Hematopoietic multipotent progenitor cell treated with erythropoietin and hydrocortisone succinate and interleukin-3 and kit ligand, for 8 days (in vitro differentiated cells): ENCODE measurements at regions not wholly inside any gene's neighbourhood (a gene's known extent, or its start where the extent isn't known, plus 50 kb on each side); places are given as distances from the start of the nearest gene placed in this dataset.

ENCODE experiments used
- DNase-seq: peaks from one replicate; pipeline ENCODE4 v3.0.0-alpha.2; 2015

DNA sequence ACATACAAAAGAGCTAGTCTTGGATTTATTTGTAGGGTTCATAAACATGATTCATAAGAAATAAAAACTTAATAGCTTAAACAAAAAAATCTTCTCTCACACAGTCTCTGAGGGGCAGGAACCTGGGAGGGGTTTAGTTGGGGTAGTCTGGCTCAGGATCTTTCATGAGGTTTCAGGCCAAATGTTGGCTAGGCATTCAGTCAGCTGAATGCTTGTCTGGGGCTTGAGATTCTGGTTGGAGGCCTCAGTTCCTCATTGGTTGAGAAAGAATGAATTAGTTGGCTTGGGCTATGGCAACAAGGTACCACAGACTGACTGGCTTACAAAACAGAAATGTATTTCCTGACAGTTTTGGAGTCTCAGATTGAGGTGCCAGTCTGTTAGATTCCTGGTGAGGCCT, 74.3 kb downstream of the ANKRD7 start:
- DNase-seq, result no peak

DNA sequence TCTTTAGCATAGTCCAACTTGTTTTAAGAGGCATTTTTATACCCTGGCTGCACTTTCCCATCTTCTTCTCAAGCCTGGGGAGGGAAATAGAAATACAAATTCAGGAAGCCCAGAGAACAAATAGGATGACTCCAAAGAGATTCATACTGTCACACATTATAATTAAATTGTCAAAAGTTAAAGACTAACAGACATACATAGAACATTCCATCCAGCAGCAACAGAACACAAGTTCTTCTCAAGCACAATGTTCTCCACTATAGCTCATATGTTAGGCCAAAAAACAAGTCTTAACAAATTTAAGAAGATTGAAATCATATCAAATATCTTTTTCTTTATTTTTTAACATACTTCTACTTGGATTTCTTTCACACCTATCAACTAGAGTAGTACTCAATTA, 75.7 kb downstream of the ANKRD7 start:
- DNase-seq, result no peak

DNA sequence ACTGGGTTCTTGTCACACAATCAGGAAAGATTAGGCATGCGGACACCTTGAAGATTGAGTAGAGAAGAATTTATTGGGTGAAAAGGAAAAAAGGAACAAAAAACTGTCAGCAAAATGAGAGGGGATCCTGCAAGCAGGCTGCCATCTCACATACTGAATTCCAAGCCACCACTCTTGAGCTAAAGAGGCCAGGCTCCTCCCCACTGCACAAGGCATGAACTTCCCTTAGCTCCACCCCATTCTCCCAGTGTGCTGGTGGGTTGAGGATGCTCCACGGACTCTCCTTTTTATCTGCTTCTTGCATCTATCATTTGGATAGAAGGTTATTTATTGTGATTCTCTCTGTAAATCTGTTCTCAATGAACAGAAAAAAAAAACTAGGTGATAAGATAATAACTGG, 79.6 kb downstream of the ANKRD7 start:
- no peak for DNase-seq

DNA sequence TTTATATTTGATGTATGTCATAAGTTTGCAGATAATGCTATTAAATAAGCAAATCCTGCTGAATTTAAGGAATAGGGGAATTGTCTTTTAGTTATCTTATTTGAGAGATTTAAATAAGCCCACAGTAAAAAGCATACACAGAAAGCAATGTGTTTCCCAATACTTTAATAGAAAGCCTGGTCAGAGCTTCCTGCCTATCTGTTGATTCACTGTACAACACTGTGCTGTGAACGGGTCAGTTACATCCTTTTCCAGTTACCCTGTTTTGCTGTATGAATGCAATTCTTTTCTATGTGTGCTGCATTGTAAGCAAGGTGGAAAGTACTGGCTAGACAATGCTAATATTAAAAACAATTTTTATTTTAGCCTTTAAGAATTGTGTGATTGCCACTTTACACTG, 81.2 kb downstream of the ANKRD7 start:
- DNase-seq, result no peak

DNA sequence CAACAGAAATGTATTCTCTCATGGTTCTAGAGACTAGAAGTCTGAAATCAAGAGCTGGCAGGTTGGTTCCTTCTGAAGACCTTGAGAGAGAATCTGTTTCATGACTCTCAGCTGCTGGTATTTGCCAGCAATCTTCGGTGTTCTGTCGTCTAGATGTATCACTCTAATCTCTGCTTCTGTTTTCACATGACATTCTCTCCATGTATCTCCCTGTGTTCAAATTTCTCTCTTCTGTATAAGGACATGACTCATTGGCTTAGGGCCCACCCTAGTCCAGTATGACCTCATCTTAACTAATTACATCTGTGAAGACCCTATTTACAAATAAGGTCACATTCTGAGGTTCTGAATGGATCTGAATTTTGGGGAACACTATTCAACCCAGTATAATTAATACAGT, 82.3 kb downstream of the ANKRD7 start:
- DNase-seq, result no peak

DNA sequence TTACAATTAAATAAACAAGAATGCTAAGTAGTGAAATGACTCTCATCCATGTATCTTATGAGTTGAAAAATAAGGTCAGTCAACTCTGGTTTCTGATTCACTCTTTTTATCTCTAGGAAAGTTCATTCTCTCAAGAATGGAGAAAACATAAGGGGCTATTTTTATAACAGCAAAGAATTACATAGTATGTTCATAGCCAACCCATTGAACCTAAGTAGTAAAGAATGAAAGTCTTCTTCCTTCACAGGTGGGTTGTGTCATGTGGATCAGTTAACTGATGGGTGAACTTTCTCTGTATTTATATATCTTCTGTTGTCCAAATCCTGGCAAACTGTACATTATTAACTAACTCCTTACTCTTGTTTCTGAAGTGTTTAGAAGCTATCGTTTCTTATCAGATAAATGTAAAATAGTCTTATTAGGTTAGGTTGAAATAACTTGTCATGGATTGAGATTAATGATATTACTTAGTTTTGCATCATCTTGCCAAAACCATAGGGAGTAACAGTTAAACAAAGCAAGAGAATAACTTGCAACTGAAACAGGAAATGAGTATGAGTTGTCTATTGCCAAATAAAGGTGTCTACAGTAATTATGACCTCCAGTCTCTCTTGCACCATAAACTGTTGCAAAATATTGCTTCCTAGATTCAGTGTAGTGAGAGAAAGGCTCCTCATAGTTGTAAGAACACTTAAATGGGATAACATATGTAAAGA, 86.8 kb downstream of the ANKRD7 start:
- DNase-seq, result peak; percentile 14

DNA sequence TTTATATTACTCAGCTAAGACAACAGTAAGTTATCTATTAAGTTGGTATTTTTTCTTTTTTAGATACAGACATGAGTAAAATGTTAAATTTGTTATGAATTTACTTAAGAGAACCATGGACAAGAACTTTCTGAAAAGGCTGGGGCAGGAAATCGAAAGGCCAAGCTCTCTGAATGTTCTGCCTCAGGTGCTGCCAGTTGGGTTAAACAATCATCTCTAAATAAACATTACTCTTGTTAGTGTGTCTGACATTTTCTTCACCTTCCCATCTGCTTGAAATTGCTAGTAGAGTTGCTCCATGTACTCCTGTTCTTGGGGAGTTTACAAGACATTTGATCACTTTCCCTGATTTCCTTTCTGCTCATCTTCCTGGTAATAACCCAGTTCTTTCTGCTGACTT, 87.5 kb downstream of the ANKRD7 start:
- no peak for DNase-seq

DNA sequence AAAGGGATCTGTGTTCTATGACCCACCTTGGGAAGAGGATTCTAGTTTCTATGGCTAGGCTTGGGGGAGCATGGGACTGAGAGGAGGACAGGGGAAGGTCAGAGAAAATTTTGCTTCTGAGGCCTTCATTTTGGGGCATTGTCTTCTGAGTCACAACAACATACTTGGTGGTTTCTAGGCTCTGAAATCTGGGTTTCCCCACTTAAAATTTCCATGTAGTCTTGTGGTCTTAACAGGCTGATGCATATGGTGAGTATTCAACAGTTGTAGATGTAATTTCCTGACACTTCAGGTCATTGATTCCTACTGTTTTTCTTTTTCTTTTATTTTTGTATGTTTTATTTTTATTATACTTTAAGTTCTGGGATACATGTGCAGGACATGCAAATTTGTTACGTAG, 88.5 kb downstream of the ANKRD7 start:
- DNase-seq, result no peak

DNA sequence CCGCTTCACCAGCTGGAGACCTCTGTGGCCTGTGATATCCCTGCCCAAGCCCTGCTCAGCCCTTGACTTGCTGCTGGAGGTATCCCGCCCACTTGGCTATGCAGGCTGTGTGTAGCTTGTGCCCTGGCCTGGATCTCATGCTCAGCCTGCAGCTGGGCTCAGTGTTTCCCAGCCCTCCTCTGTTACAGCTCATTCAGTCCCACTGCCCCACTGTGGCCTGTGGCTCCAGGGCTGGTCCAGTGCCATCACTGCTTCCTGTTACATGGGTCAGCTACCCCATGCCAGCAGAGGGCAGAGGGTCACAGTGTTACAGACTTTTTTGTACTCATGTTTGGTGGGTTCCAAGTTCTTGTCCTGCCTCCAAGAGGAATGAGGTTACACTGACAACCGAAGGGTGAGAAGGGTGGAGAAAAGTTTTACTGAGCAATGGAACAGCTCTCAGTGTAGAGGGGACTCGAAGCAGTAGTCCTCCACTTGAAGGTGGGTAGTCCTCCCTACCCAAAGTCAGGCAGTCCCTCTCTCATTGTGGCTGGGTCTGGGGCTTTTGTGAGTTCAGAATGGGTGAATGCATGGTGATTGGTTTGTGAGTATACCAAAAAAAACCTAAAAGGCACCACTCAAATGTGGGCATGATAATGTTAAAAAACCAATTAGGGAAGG, 100.4 kb downstream of the ANKRD7 start:
- DNase-seq, result no peak

DNA sequence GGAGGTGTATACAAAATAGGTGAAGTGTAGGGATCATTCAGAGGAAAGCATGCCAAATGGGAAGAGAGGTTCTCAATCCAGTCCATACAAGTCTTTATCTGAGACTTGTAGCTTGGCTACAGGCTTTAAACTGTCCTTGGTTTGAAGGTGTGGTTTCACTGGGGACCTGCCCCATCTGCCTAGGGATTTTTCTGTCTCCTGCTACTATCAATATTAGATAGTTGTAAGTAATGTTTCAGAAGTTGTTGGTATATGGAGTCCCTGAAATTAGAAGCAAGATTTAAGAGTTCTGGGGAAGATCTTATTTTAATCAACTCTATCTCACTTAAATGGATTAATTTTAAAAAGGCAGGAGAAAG, 100.9 kb downstream of the ANKRD7 start:
- DNase-seq, result no peak

DNA sequence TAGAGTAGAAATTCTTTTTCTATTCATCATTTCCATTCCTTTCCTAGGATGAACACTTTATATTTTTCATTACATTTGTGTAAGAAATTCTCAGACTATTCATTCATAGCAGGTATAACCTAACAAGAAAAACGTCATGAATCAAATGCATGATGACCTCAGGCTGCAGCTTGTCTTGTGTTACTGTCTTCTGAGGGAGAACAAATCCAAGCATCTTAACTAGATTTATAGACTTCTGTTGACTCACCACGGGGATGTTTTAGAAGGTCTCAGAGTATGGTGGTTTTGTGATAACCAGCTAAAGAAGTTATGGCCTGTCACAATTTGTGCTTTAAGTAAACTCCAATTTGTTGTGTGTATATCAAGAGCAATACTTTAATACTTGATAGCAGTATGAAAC, 102.7 kb downstream of the ANKRD7 start:
- DNase-seq, result no peak

DNA sequence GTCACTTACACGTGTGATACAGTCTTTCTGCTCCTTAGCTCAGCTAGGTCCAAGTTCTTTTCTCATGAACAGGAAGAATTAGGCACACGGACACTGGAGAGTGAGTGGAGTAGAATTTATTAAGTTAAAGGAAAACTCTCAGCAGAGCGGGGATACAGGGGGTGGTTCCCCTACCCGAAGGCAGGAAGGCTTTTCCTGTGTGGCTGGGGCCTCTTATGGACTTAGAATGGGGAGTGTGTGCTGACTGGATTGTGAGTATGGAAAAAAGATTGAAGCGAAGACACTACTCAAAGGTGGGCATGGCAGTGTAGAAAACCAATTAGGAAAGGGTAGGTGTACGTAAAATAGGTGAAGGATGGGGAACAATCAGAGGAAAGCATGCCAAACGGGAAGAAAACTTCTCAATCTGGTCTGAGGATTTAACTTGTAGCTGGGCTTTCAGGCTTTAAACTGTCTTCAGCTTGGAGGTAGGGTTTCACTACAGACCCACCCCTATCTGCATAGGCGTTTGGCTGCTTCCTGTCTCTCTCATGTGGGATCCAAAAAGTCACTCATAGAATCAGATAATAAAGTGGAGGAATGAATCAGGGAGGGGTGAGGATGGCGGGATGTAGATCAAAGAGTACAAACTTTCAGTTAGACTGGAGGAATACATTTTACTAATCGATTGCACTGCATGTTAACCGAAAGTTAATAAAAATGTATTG, 104.2 kb downstream of the ANKRD7 start:
- DNase-seq, result no peak

DNA sequence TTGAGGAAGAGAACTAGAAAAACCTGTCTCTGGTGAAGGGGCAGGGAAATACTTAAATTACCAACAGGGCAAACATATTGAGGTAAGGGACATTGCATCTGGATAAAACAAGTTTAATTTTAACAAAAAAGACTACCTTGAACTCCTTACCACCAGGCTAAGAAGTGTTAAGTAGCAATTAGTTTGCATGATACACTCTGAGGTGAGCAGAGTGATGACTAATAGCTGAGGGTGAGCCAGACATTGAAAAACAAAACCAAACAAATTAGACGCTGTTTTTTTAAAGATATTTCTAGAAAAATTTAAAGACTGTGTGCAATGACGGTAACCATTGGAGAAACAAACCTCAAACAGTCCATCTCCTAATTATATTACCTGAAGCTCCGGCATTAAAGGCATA, 105.9 kb downstream of the ANKRD7 start:
- DNase-seq, result no peak

DNA sequence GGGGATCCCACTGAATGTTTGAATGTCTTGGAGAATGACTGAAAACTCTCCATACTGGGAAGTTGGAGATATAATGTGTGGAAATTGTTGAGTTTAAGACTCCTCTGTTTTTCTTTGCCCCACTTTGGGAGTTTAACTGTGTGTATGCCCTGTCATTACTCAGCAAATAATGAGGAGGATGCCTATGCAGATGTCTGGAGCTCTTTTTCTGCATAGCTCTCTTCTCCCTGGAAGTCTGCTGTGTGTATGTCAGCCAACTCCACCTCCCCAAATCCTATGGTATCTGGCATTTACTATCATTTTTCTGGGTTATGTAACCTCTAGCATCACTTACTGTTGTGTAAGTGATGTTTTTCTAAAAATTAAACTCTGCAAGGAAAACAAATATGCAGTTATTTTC, 122.2 kb downstream of the ANKRD7 start:
- no peak for DNase-seq

DNA sequence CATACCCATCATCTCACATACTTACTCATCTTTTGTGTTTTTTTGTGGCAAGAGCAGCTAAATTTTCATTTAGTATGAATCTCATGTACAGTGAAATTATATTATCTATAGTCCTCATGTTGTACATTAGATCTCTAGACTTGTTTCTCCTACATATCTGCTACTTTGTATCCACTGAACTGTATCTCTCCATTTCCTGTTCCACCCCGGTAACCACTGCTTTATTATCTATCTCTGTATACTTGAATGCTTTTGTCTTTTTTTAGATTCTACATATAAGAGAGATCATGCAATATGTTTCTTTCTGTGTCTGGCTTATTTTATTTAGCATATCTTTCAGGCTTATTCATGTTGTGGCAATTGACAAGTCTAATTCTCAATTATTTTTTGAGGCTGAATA, 125.1 kb downstream of the ANKRD7 start:
- DNase-seq, result no peak

DNA sequence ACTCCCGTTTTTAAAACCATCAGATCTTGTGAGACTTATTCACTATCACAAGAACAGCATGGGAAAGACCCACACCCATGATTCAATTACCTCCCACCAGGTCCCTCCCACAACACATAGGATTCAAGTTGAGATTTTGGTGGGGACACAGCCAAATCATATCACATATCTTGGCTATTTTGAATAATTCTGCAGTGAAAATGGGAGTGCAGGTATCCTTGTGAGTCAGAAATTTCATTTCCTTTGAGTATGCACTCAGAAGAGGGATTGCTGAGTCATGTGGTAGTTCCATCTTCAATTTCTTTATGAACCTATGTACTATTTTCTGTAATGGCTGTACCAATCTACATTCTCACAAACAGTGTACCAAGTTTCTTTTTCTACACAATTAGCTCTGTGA, 125.8 kb downstream of the ANKRD7 start:
- DNase-seq, result no peak

DNA sequence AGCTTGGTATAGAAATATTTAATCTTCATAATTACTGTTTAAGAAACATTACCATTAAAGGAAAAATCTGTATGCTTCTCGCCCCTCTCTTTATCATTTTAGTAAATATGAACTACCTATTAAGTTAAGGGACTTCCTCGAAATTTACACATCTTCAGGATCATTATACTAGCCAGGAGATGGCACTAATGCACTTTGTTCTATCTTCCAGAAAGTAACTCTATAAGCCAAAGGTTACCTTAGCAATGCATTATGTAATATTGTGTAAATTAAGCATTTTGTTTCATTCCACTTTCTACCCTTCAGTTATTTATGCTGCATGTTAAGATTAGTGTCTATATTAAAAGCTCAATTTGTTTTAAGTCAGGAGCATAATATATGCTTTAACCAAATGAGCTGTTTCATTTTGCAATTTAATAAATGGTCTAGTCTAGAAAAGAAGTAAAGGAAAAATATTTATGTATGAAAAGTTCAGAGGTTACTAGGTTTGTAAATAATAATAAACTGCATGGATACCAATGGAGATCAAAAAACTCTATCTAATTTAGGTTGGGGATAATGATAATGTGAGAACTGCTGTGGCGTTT, 128.5 kb downstream of the ANKRD7 start:
- peak; percentile 42 for DNase-seq

DNA sequence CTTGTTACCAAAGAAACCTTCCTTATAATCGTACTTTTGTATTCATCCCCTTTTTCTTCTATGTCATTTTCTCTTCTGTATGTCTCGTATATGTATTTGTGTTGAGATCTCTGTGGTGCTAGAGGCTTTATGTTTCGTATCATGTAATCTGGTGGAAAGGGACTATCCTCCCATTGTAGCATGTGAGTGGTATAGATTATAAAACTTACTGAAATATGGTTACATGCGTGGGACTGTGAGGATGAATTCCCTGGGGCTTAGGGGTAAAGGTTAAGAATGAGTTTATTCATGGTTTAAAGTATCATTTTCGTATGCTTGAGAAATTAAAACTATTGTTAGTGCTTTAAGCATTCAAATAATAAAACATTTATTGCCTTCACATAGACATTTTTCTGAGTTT, 141.9 kb downstream of the ANKRD7 start:
- no peak for DNase-seq

DNA sequence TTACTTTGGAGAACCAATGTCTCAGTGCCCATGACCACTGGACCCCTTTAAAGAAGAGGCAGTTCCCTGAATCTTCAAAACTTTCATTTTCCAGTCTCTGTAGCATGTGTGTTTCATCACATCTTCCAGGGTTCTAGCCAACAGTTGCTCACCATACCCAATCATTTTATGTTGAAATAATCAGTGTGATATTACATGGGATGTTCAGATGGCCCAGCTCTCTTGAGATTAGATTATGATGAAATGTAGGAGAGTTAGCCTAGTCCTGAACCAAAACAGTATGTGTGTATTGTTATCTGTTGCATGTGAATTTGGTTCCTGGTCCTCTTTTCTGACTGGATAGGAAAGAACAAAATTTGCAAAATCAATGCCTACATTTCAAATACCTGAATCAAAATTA, 144.5 kb downstream of the ANKRD7 start:
- no peak for DNase-seq

DNA sequence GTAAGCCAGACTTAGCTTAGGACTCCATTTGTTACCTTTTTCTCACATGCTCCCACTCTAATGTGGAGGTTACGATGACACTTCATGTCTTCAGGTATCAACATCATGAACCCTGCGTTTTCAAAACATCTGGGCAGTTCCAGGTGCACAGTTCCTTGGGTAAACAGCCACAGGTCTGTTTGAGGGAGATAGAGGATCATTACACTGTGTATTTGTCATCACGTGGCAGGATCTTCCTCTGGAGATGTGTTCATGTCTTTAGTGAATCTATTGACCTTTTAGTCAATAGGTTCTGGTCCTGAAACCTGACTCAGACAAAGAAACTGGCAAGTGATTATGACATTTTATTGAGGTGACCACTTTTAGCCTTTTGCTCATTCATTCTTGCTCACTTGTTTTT, 145.5 kb downstream of the ANKRD7 start:
- DNase-seq, result no peak

DNA sequence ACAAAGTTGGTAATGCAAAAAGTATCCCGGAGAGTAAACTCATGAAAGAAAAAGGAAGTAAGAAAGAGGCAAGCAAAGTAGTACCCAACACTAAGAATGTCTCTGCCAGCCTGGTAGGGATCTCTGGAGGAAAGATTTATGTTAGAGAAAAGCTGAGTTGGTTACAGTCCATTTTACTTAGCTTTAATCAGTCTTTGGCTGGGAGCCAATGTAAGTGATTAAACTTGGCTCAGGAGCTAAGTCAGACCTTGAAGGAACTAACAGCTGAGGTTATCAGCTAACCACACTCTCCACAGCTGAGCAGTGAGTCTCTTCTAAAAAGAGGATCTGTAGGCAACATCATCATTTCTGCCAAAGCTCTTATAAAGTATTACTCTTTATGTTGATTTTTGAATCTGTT, 148.0 kb downstream of the ANKRD7 start:
- DNase-seq, result peak; percentile 83

DNA sequence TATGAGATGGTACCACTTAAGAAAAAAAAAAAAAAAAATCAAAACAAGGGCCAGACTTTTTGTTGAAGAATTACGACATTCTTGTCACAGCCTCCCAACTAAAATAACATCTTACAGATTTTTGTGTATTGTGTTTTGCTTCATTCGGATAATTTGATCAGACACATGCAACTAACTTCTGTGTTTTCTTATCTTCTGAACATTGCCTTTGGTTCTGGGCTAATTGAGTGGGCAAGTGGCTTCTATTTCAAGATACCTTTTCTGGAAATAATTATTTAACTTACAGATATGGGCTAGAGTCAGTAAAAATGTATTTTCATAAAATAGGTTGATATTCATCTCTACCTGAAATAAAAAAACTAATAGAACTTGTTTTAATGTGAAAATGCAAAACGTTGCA, 165.1 kb downstream of the ANKRD7 start:
- no peak for DNase-seq

DNA sequence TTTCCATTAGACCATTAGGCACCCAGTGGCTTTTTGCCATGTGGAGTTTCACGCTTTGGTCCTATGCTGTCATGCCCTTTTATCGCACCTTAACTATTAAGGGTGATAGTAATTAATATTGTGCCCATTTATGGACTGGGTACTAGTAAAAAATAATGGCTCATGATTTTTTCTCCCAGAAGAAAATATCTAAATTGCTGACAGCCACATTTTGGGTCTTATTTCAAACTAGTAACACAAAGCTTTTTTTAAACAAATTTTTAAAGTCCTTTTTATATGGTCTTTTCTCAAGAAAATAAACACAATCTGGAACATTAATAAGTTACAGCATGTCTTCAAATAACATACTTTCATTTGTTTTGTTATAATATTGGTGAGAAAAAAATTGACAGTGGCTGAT, 179.7 kb downstream of the ANKRD7 start:
- no peak for DNase-seq

DNA sequence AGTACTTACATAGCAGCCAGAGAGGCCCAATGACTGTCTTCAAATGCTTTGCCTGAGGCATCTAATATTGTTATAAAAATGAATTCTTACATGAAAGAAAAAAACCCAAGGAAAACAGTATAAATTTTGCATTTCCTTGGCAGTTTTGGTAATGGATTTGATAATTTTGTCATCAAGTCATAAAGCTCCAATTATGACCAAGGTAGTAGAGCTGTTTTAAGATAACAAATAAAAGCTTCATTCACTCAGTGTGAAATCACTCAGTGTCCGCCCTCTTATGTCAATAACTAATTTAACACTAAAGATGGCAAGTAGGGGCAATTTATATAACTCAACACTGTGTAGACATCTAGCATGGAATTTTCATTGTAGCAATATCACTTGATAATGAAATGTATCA, 193.9 kb downstream of the ANKRD7 start:
- no peak for DNase-seq
